Coronary artery (tissue), 2 donors: ENCODE measurements at regions not wholly inside any gene's neighbourhood (a gene's known extent, or its start where the extent isn't known, plus 50 kb on each side); places are given as distances from the start of the nearest gene placed in this dataset.

Experiments used
- DNase-seq: peaks from one replicate; pipeline ENCODE4 v3.0.0-alpha.2; 2017; ENCODE audit warnings: low spot score
- H3K27ac ChIP-seq, 2 donors: fragments of 200-600 bp; sonication (generic); one replicate each; pipeline ENCODE4 v1.5.1; 2016 to 2019
- H3K4me3 ChIP-seq: fragments of 200-600 bp; sonication (generic); 2 replicates; pipeline ENCODE4 v1.5.1; 2016; ENCODE audit warnings: mild to moderate bottlenecking, moderate library complexity
- TF ChIP-seq, protein P1 (sequence below): fragments of 200-600 bp; sonication (generic); IDR thresholded peaks from one replicate; pipeline ENCODE4 v1.5.1; 2019; ENCODE audit warnings: antibody characterized with exemption

DNA sequence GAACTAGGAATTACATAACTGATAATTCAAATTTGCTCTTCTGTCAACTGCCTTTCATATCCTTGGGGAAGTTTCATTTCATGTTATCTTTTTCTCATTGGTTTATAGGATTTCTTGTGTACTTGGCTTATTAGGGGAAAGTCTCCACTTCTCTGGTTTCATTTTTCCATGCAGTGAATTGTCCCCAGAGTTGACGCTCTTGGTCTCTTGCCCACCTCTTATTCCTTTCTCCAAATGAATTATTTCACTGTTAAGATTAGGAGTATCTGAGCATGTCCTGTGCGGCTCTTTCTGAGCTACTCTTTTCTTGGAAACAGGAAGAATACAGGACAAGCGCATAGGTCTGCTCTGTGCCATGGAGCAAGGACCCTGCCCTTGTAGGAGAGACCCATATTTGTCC, 104.8 kb downstream of the POSTN start:
- no peak for DNase-seq

GRCh38 chr13:37492741-37493514, 105.6 kb downstream of the POSTN start:
- H3K27ac ChIP-seq = no peak overlapping the region
- DNase-seq = no peak
- no peak overlapping the region for H3K4me3 ChIP-seq
- TF ChIP-seq, protein P1, sequence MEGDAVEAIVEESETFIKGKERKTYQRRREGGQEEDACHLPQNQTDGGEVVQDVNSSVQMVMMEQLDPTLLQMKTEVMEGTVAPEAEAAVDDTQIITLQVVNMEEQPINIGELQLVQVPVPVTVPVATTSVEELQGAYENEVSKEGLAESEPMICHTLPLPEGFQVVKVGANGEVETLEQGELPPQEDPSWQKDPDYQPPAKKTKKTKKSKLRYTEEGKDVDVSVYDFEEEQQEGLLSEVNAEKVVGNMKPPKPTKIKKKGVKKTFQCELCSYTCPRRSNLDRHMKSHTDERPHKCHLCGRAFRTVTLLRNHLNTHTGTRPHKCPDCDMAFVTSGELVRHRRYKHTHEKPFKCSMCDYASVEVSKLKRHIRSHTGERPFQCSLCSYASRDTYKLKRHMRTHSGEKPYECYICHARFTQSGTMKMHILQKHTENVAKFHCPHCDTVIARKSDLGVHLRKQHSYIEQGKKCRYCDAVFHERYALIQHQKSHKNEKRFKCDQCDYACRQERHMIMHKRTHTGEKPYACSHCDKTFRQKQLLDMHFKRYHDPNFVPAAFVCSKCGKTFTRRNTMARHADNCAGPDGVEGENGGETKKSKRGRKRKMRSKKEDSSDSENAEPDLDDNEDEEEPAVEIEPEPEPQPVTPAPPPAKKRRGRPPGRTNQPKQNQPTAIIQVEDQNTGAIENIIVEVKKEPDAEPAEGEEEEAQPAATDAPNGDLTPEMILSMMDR = no peak

More for the DNA sequence above, 104.8 kb downstream of the POSTN start:
- Histone ChIP-seq H3K4me3 (no peak overlapping the region), H3K27ac (no peak overlapping the region)
- TF ChIP-seq, protein P1 = no peak

DNA sequence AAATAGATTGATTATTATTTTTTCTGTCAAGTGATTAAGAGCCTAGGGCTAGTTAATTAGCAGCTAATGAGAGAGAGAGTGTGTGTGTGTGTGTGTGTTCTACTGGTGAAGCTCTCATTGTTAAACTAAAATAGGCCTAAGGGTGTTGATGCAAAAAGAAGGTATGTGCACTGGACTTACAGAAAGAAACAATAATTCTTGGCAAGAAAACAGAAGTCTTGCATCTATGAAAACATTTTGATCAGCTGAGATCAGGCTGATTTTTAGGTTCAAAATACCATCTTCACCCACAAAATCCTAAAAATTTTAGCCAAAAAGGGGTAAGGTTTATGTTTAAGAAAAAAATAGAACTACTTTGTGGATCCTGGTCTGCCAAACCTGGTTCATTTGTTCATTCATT, 106.5 kb downstream of the POSTN start:
- DNase-seq = no peak
- TF ChIP-seq, protein P1 = no peak
- Histone ChIP-seq H3K27ac (no peak overlapping the region), H3K4me3 (no peak overlapping the region)

DNA sequence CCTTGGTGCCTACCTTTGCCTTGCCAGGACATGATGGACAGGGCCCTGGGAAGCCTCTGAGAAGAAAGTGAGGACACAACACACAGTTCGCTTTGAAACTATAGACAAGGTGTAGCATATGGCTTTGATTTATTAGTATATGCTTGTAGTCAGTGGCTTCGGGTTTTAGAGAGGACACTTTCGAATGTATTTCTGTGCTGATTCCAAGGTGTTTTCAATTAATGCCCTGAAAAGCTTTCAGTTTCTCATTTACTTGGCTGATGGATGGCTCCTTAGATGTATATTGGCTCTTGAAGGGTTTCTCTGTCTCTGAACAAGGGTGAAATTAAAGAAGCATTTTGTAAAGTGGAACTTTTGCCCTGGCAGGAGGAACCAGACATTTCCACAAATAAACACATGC, 106.9 kb downstream of the POSTN start:
- H3K4me3 ChIP-seq = no peak overlapping the region
- TF ChIP-seq, protein P1 = no peak
- no peak overlapping the region for H3K27ac ChIP-seq
- no peak for DNase-seq

DNA sequence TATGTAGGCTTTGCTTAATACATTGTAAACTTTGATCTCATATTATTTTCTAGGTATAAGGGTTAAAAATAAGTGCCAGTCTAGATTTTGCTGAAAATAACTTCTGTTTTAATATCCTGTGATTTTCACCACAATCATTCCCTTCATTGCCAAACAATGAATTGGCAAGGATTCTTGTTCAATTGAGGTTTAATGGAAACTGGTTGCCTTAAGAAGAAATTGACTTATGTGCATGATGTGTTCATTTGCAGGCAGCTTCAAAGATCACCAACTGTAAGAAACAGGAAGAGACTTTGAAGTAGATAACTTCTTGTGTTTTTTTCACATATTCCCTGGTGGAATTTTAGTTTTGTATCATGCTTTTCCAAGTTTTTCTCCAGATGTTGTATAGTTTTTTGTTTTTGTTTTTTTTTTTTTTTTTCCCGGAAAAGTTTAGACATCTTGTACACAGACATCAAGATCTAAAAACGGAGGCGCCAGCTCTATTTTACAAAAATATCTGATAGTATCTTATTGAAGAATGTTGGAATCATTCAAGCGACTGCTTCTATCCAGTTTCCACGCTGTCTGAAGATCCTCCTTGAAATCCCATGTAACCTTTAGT, 108.3 kb downstream of the POSTN start:
- no peak overlapping the region for H3K27ac ChIP-seq
- H3K4me3 ChIP-seq = no peak overlapping the region
- DNase-seq = no peak
- TF ChIP-seq, protein P1 = no peak

- H3K4me3 ChIP-seq = no peak overlapping the region
- DNase-seq = no peak
- no peak overlapping the region for H3K27ac ChIP-seq
- TF ChIP-seq, protein P1 = no peak
Observed at GRCh38 chr13:37488726-37489125, 109.8 kb downstream of the POSTN start.

DNA sequence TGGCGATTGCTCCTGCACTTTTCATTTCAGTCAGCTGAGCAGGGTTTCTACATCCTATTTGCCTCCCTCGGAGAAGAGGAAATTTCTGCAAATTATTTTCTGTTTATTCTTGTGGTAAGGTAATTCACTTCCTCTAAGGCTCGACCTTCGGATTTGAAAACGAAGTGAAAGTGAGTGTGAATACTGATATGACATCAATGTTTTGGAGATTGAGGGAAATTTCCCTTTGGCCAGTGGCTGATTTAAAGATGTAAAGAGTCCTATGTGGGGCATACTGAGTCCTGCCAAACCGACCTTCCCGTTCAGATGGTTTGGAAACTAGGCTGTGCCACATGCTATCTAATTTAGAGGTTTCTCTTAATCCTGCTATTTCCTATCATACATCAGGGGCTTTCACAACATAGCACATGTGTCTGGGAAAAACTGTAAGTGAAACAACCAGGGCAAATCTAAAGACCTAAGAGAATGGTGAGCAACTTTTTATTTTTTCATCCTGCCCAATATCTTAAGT, 112.3 kb downstream of the POSTN start:
- Histone ChIP-seq H3K27ac (no peak overlapping the region), H3K4me3 (peak overlapping the region; percentile 15)
- TF ChIP-seq, protein P1 = no peak
- no peak for DNase-seq
